BE2C (cell line): ENCODE measurements at regions not wholly inside any gene's neighbourhood (a gene's known extent, or its start where the extent isn't known, plus 50 kb on each side); places are given as distances from the start of the nearest gene placed in this dataset.

Source experiments
- DNase-seq: peaks from one replicate; pipeline ENCODE4 v3.0.0-alpha.2; 2020
- H3K27me3 ChIP-seq: fragments of 250-450 bp; sonication (Bioruptor Pico); 2 replicates; pipeline ENCODE4 v1.5.1; 2020; ENCODE audit warnings: mild to moderate bottlenecking
- H3K36me3 ChIP-seq: fragments of 250-450 bp; sonication (Bioruptor Pico); 2 replicates; pipeline ENCODE4 v1.5.1; 2020; ENCODE audit warnings: mild to moderate bottlenecking
- H3K4me1 ChIP-seq: fragments of 250-450 bp; sonication (Bioruptor Pico); 2 replicates; pipeline ENCODE4 v1.5.1; 2020
- H3K4me3 ChIP-seq: 2 replicates; pipeline ENCODE4 v1.5.1; 2011; ENCODE audit warnings: low read depth, low read length
- H3K9me3 ChIP-seq: fragments of 250-450 bp; sonication (Bioruptor Pico); 2 replicates; pipeline ENCODE4 v1.5.1; 2020
- CTCF ChIP-seq: IDR thresholded peaks from 2 replicates; pipeline ENCODE4 v1.5.1; 2012; ENCODE audit warnings: mild to moderate bottlenecking, low read depth, low read length

DNA sequence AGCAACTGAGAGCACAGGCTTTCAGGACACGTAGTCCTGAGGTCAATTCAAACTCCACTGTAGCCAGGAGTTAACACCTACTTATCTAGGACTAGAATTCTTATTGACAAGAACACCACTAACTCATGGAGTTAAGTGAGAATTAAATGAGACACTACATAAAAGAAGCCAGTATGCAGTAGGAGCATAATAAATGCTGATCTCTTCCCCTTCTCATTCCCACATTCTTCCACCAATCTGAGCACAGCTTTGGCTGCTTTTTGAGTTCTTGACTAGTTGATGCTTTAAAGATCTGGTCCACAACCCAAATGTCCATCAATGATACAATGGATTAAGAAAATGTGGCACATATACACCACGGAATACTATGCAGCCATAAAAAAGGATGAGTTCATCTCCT, 55.2 kb downstream of the TTC32 start:
- Histone ChIP-seq H3K36me3 (no peaks in the 10 kb centered on the region), H3K27me3 (peaks cover 6% of the 10 kb centered on the region; the same call in 1 of the 2 replicates), H3K4me1 (no peaks in the 10 kb centered on the region), H3K9me3 (no peaks in the 10 kb centered on the region), H3K4me3 (no peak overlapping the region)
- no peak for TF ChIP-seq CTCF
- DNase-seq: no peak

- Histone ChIP-seq H3K36me3 (no peaks in the 10 kb centered on the region), H3K9me3 (no peaks in the 10 kb centered on the region), H3K4me3 (no peak overlapping the region), H3K27me3 (peaks cover 6% of the 10 kb centered on the region; the same call in 1 of the 2 replicates), H3K4me1 (no peaks in the 10 kb centered on the region)
- TF ChIP-seq CTCF: no peak
- no peak for DNase-seq
These were observed 55.8 kb downstream of the TTC32 start for GRCh38 chr2:19846030-19846429.

DNA sequence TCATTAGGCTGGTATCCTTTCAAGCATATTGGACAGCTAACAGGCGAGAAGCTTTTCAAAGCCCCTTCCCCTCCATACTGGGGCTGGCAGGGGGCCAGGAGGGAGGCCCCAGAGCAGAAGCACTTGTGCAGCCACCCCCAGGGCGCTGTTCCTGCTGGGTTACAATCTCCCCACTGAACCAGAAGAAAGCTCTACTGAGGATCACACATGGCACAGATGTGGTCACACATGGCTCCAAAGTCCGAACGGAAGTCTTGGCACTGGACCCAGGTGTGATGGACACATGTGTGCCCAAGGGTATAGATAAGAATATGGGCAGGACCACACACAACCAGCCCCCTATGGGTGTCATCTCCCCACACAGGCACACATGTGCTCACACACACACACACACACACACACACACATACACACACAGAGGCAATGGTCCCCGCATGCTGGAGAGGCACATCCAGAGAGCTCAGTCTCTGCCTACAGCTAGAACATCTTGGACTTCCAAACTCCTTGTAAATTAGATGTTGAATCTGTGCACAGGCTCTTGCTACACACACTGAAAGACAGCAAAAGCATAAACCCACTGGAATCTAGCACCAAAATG, 56.4 kb downstream of the TTC32 start:
- Histone ChIP-seq H3K27me3 (peaks cover 6% of the 10 kb centered on the region; the same call in 1 of the 2 replicates), H3K4me3 (no peak overlapping the region), H3K4me1 (no peaks in the 10 kb centered on the region), H3K9me3 (no peaks in the 10 kb centered on the region), H3K36me3 (no peaks in the 10 kb centered on the region)
- no peak for TF ChIP-seq CTCF
- no peak for DNase-seq

- Histone ChIP-seq H3K4me3 (no peak overlapping the region), H3K36me3 (no peaks in the 10 kb centered on the region), H3K4me1 (no peaks in the 10 kb centered on the region), H3K27me3 (peaks cover 6% of the 10 kb centered on the region; the same call in 1 of the 2 replicates), H3K9me3 (no peaks in the 10 kb centered on the region)
- TF ChIP-seq CTCF: no peak
- DNase-seq: no peak
These were observed 57.0 kb downstream of the TTC32 start for GRCh38 chr2:19844750-19845149.

DNA sequence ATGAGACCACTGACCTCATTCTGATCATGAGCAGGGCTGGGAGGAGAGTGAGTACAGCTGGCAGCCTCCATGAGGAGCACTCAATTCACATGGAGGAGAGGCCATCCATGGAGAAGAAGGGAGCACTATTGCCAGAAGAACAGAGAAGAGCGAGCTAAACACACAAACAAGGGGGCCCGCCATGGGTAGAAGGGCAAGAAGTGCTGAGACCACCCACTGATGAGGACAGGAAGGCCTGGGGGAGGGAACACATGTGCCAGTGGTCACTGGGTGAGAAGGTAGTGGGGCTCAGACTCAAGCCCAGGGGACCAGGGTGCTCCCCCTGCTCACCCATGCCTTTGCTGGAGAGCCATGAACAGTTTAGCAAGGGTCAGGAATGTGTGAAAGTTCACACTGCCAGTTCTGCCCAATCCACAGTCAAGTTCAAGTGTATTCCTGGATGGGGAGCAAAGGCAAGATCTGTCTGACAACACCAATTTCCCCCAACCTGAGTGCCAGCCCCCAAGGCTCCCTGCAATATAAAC, 57.7 kb downstream of the TTC32 start:
- Histone ChIP-seq H3K4me1 (no peaks in the 10 kb centered on the region), H3K36me3 (no peaks in the 10 kb centered on the region), H3K4me3 (no peak overlapping the region), H3K9me3 (no peaks in the 10 kb centered on the region), H3K27me3 (peaks cover 6% of the 10 kb centered on the region; the same call in 1 of the 2 replicates)
- no peak for TF ChIP-seq CTCF
- no peak for DNase-seq

DNA sequence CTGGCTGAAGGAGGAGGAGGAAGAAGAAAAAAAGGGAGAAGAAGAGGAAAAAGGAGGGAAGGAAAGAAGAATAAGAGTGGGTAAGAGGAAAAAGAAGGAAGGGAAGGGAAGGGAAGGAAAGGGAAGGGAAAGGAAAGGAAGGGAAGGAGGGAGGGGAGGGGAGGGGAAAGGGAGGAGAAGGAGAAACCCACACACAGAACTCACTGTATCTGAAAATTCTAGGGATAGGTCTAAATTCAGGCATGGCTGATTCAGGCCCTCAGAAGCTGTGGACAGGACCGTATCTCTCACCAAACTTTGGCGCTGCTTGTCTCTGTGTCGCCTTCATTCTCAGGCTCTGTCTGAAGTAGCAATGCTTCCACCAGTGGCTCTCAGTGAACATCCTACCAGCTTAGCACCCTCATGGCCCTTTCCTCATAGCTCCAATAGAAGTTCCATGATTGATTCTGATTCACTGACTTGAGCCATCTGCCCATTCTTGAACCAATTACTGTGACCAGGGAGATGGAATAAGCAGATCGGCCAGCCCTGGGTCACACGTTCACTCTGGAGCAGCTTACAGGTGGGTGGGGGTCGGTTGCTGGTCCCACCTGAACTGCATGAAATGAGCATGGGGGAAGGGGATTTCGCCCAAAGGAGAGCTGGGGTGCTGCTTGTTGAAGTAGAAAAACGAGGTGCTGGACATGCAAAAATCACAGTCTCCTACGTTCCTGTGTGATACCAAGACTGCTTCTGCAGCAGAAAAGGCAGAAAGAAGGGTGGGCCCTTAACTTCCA, 59.7 kb downstream of the TTC32 start:
- peaks cover 11% of the 10 kb centered on the region; the same call in 1 of the 2 replicates for H3K27me3 ChIP-seq

More for the DNA sequence above, 59.7 kb downstream of the TTC32 start:
- DNase-seq: no peak
- no peaks in the 10 kb centered on the region for H3K4me1 ChIP-seq
- H3K4me3 ChIP-seq: no peak overlapping the region
- no peaks in the 10 kb centered on the region for H3K9me3 ChIP-seq
- no peak for TF ChIP-seq CTCF
- no peaks in the 10 kb centered on the region for H3K36me3 ChIP-seq
